ENCODE measurements at regions not wholly inside any gene's neighbourhood (a gene's known extent, or its start where the extent isn't known, plus 50 kb on each side); places are given as distances from the start of the nearest gene placed in this dataset.

DNA sequence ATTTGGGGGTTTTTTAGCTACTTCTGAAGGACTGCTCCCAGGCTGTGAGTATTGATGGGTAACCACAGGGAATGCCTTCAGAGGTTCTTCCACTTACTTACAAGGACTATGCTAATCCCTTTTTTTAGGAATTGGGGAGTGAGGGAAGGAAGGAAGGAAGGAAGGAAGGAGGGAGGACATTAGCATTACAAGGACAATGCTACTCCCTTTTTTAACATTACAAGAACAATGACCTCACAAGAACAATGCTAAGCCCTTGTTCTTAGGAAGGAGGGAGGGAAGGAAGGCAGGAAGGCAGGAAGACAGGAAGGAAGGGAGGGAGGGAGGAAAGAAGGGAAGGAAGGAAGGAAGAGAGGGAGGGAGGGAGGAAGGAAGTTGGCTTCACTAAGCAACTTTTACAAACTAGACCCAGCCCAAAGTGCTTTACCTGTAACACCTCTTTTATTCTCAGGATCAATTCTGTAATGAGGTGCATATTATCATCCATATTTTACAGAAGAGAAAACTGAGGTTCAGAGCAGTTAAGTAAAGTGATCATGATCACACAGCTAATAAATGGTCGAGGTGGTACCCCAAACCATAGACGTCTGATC, 446.8 kb upstream of the JARID2 start:
- TF ChIP-seq CTCF (conservative IDR thresholded peaks at IDR 0.05) (no peak), EZH2 (IDR thresholded peaks at IDR 0.05; ENCODE audit: low read depth) (no peak)
